K562 (cell line): ENCODE measurements at regions not wholly inside any gene's neighbourhood (a gene's known extent, or its start where the extent isn't known, plus 50 kb on each side); places are given as distances from the start of the nearest gene placed in this dataset.
A peak's percentile ranks its signal among the peaks of the same experiment; 100 is the strongest.

Experiments used
- ATAC-seq: fragments of 200-7000 bp; cut with Tn5 transposase; 3 replicates; pipeline ENCODE4 v1.9.1; 2020; ENCODE audit warnings: moderate library complexity
- BruUV-seq: library from RNA; stranded (reverse); fragments of 400-500 nt; replicated peaks from 2 replicates; lab custom pipeline; 2021; lab: Mats Ljungman, UMichigan
- CTCF ChIA-PET: fragments of 300-600 bp; formaldehyde crosslinking; extraction: SDS; loops from one replicate; lab custom pipeline; 2021; ENCODE audit warnings: low intra/inter-chr PET ratio; lab: Yijun Ruan, JAX
- POLR2A ChIA-PET: fragments of 300-600, 350-650 bp; sonication (Branson Sonifier 250); formaldehyde crosslinking; extraction: SDS; loops from one replicate; lab custom pipeline; 2021; ENCODE audit warnings: antibody characterized with exemption, inconsistent platforms; lab: Yijun Ruan, JAX
- DNase-seq, 4 experiments: peaks; one replicate each; pipeline versions ENCODE4 v3.0.0 to v3.0.0-alpha.2; 2011 to 2018; ENCODE audit warnings: low spot score in 3 of 4, mixed read lengths in 3 of 4; ENCODE audit errors: extremely low read depth in 1 of 4
- FAIRE-seq: peaks from 2 replicates; lab custom pipeline; 2011; peaks lifted over from hg19 to GRCh38; lab: Jason Lieb, UNC
- H2AFZ ChIP-seq: 2 replicates; pipeline ENCODE4 v1.6.0; 2011; ENCODE audit warnings: low read depth, low read length, control low read depth, inconsistent platforms
- H3K27ac ChIP-seq: fragments of 200-600 bp; 3 replicates; pipeline ENCODE4 v1.8.0; 2011; ENCODE audit warnings: low read depth, mild to moderate bottlenecking, control low read depth, inconsistent platforms, low read length, moderate library complexity, mixed read lengths; ENCODE audit errors: extremely low read depth
- H3K27me3 ChIP-seq, 2 experiments: fragments of 300-600 bp in 1 of 2; 2 replicates in 1 of 2; 3 replicates in 1 of 2; pipeline versions ENCODE4 v1.6.0 to v1.8.0; 2011; ENCODE audit warnings: inconsistent platforms in 2 of 2, low read length in 2 of 2, mild to moderate bottlenecking in 1 of 2, mixed read lengths in 1 of 2, moderate library complexity in 1 of 2; ENCODE audit not compliant: control insufficient read depth in 2 of 2, insufficient read depth in 2 of 2
- H3K36me3 ChIP-seq: fragments of 300-600 bp; 3 replicates; pipeline ENCODE4 v1.8.0; 2011; ENCODE audit warnings: mild to moderate bottlenecking, low read length, inconsistent platforms; ENCODE audit not compliant: control insufficient read depth, insufficient read depth
- H3K4me1 ChIP-seq, 2 experiments: fragments of 200-600 bp in 1 of 2; replicated peaks in 1 of 2; 2 replicates in 1 of 2; 3 replicates in 1 of 2; pipeline versions ENCODE4 v1.5.1 to v1.8.0; 2011; ENCODE audit warnings: inconsistent platforms in 2 of 2, low read length in 2 of 2, mild to moderate bottlenecking in 1 of 2, mixed read lengths in 1 of 2, moderate library complexity in 1 of 2; ENCODE audit not compliant: control insufficient read depth in 2 of 2, insufficient read depth in 2 of 2
- H3K4me2 ChIP-seq: 2 replicates; pipeline ENCODE4 v1.6.1; 2011; ENCODE audit warnings: low read length, control low read depth, inconsistent platforms, mixed read lengths; ENCODE audit not compliant: insufficient read depth
- H3K4me3 ChIP-seq: fragments of 200-600 bp; sonication (generic), shearing (Covaris generic); 2 replicates; pipeline ENCODE4 v1.5.1; 2016; ENCODE audit warnings: control low read depth, inconsistent platforms
- H3K79me2 ChIP-seq: fragments of 200-600 bp; 3 replicates; pipeline ENCODE4 v1.8.0; 2011; ENCODE audit warnings: low read length, inconsistent platforms; ENCODE audit not compliant: control insufficient read depth, insufficient read depth
- H3K9ac ChIP-seq, 2 experiments: 2 replicates each; pipeline versions ENCODE4 v1.6.0 to v1.6.1; 2011; ENCODE audit warnings: low read depth in 2 of 2, low read length in 2 of 2, control low read depth in 1 of 2, inconsistent platforms in 1 of 2, mild to moderate bottlenecking in 1 of 2, mixed read lengths in 1 of 2; ENCODE audit not compliant: insufficient read depth in 1 of 2
- H3K9me1 ChIP-seq: one replicate; pipeline ENCODE4 v1.6.0; 2011; ENCODE audit warnings: inconsistent platforms, mild to moderate bottlenecking, low read length, moderate library complexity; ENCODE audit not compliant: control insufficient read depth, insufficient read depth
- H3K9me3 ChIP-seq: replicated peaks from 2 replicates; pipeline ENCODE4 v1.5.1; 2011; ENCODE audit warnings: low read depth, low read length, inconsistent platforms; ENCODE audit not compliant: control insufficient read depth, insufficient read depth
- H4K20me1 ChIP-seq: replicated peaks from 2 replicates; pipeline ENCODE4 v1.6.1; 2011; ENCODE audit warnings: low read length, inconsistent platforms, mixed read lengths; ENCODE audit not compliant: control insufficient read depth, insufficient read depth
- C11orf30 ChIP-seq: fragments of 450-650 bp; IDR thresholded peaks from 2 replicates; pipeline ENCODE4 v1.6.1; 2016; ENCODE audit warnings: low read depth, mild to moderate bottlenecking
- CEBPG ChIP-seq, 3 experiments: fragments of 200-800 bp in 1 of 3; sonication (Bioruptor generic) in 1 of 3; sonication (generic) in 1 of 3; formaldehyde crosslinking in 1 of 3; IDR thresholded peaks in 2 of 3; conservative IDR thresholded peaks in 1 of 3; 2 replicates each; pipeline versions ENCODE4 v1.6.1 to v1.8.0; 2016 to 2022; ENCODE audit warnings: missing compliant biosample characterization in 2 of 3, missing genetic modification characterization in 2 of 3, mild to moderate bottlenecking in 1 of 3, missing genetic modification reagents in 1 of 3
- JUNB ChIP-seq: fragments of 450-650 bp; formaldehyde crosslinking; conservative IDR thresholded peaks from 2 replicates; pipeline ENCODE4 v1.4.0; 2020; ENCODE audit warnings: mild to moderate bottlenecking
- MAFF ChIP-seq: IDR thresholded peaks from 2 replicates; pipeline ENCODE4 v1.6.1; 2012; ENCODE audit warnings: low read length, improper control_type of control experiment
- MAFG ChIP-seq: fragments of 450-650 bp; conservative IDR thresholded peaks from 2 replicates; pipeline ENCODE4 v1.6.1; 2016; ENCODE audit warnings: missing genetic modification characterization, missing compliant biosample characterization
- MAFK ChIP-seq: IDR thresholded peaks from 2 replicates; pipeline ENCODE4 v1.6.1; 2011; ENCODE audit warnings: low read length, improper control_type of control experiment
- MEIS2 ChIP-seq: fragments of 450-650 bp; IDR thresholded peaks from 2 replicates; pipeline ENCODE4 v1.6.1; 2014; ENCODE audit warnings: mild to moderate bottlenecking; ENCODE audit not compliant: partially characterized antibody
- MXI1 ChIP-seq: IDR thresholded peaks from 2 replicates; pipeline ENCODE4 v1.6.1; 2011; ENCODE audit warnings: low read depth, mild to moderate bottlenecking, improper control_type of control experiment, low read length
- NFE2 ChIP-seq: IDR thresholded peaks from 2 replicates; pipeline ENCODE4 v1.6.1; 2014; ENCODE audit warnings: antibody characterized with exemption, low read depth
- NR4A1 ChIP-seq, 2 experiments: fragments of 250-450 bp in 1 of 2; fragments of 450-650 bp in 1 of 2; sonication (Bioruptor Pico) in 1 of 2; IDR thresholded peaks; 2 replicates each; pipeline versions ENCODE4 v1.4.0 to v1.6.1; 2016 to 2020; ENCODE audit warnings: mild to moderate bottlenecking in 2 of 2, missing compliant biosample characterization in 1 of 2, missing genetic modification characterization in 1 of 2, moderate library complexity in 1 of 2
- SMARCA5 ChIP-seq: fragments of 450-650 bp; IDR thresholded peaks from 2 replicates; pipeline ENCODE4 v1.6.1; 2016
- ZNF57 ChIP-seq: fragments of 450-650 bp; formaldehyde crosslinking; IDR thresholded peaks from 2 replicates; pipeline ENCODE4 v1.4.0; 2020; ENCODE audit warnings: mild to moderate bottlenecking, moderate library complexity
- WGBS: fragments of 100-300 bp; shearing (Covaris generic); methylation state at CpG from one replicate; pipeline ENCODE4 v1.1.6; 2016; ENCODE audit warnings: low coverage, mixed read lengths; ENCODE audit not compliant: insufficient coverage; ENCODE audit errors: missing lambda C conversion rate; 5-methylcytosine and 5-hydroxymethylcytosine counted together
- in situ Hi-C: fragments of 300-500 bp; cut with MboI; formaldehyde crosslinking; loops from 4 replicates; pipeline ENCODE4 v1.15.0; 2018; ENCODE audit warnings: inconsistent platforms, mixed read lengths
- intact Hi-C: fragments of 100-400 bp; cut with micrococcal nuclease; formaldehyde crosslinking; loops from 2 replicates; pipeline ENCODE4 v1.14.2; 2022
- TF ChIP-seq, protein P1 (sequence below): sonication (generic); IDR thresholded peaks from 2 replicates; pipeline ENCODE4 v1.6.1; 2016
- TF ChIP-seq, protein P2 (sequence below), 2 experiments: fragments of 250-450 bp in 1 of 2; fragments of 450-650 bp in 1 of 2; sonication (Bioruptor Pico) in 1 of 2; IDR thresholded peaks; 2 replicates each; pipeline versions ENCODE4 v1.6.1 to v1.8.0; 2016 to 2021; ENCODE audit warnings: mild to moderate bottlenecking in 2 of 2, moderate library complexity in 2 of 2, missing compliant biosample characterization in 1 of 2, missing genetic modification characterization in 1 of 2
- TF ChIP-seq, protein P3 (sequence below): fragments of 250-450 bp; sonication (Bioruptor Pico); IDR thresholded peaks from 2 replicates; pipeline ENCODE4 v1.4.0; 2020

DNA sequence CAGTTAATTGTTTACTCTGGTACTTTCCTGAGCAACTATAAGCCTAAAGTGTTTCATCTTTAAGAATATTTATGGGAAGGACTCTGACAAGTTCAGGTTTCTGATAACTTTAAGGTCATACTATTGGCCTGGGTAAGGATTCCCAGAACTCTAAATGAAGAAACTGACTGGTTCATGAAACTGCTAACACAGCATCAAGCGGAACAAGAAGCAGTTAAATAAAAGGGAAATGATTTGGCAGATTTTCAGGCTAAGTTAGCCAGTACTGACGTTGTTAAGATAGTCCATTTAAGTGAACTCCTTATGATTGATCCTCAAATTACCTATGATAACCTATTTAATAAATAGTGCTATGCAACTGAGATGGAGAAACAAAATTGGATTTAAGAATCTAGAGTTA, 101.6 kb upstream of the CES5A start:
- no peak for DNase-seq
- H2AFZ ChIP-seq: no peak overlapping the region
- no TSS peak for BruUV-seq
- TF ChIP-seq SMARCA5 (no peak), JUNB (no peak), NFE2 (peak; percentile 89), C11orf30 (peak; percentile 81; the same call in 1 of the 2 replicates), MXI1 (no peak), MAFF (peak; percentile 40; the same call in 1 of the 2 replicates), MAFK (peak; percentile 47; the same call in 1 of the 2 replicates), NR4A1 (CRISPR knock-in tag; IDR thresholded peaks at IDR 0.05) (no peak), NR4A1 (tag; IDR thresholded peaks at IDR 0.05) (no peak), CEBPG (CRISPR knock-in tag; IDR thresholded peaks at IDR 0.05) (no peak), CEBPG (tag; conservative IDR thresholded peaks at IDR 0.05 in 1 of 2, IDR thresholded peaks at IDR 0.05 in 1 of 2) (no peak), MAFG (tag) (peak; percentile 34; the same call in 1 of the 2 replicates), MEIS2 (peak; percentile 18), ZNF57 (CRISPR knock-in tag) (no peak)
- TF ChIP-seq, protein P1, sequence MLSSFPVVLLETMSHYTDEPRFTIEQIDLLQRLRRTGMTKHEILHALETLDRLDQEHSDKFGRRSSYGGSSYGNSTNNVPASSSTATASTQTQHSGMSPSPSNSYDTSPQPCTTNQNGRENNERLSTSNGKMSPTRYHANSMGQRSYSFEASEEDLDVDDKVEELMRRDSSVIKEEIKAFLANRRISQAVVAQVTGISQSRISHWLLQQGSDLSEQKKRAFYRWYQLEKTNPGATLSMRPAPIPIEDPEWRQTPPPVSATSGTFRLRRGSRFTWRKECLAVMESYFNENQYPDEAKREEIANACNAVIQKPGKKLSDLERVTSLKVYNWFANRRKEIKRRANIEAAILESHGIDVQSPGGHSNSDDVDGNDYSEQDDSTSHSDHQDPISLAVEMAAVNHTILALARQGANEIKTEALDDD: peak; percentile 81
- TF ChIP-seq, protein P2, sequence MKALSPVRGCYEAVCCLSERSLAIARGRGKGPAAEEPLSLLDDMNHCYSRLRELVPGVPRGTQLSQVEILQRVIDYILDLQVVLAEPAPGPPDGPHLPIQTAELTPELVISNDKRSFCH (CRISPR knock-in tag; IDR thresholded peaks at IDR 0.05): no peak
- TF ChIP-seq, protein P2 (tag; IDR thresholded peaks at IDR 0.05): no peak
- TF ChIP-seq, protein P3, sequence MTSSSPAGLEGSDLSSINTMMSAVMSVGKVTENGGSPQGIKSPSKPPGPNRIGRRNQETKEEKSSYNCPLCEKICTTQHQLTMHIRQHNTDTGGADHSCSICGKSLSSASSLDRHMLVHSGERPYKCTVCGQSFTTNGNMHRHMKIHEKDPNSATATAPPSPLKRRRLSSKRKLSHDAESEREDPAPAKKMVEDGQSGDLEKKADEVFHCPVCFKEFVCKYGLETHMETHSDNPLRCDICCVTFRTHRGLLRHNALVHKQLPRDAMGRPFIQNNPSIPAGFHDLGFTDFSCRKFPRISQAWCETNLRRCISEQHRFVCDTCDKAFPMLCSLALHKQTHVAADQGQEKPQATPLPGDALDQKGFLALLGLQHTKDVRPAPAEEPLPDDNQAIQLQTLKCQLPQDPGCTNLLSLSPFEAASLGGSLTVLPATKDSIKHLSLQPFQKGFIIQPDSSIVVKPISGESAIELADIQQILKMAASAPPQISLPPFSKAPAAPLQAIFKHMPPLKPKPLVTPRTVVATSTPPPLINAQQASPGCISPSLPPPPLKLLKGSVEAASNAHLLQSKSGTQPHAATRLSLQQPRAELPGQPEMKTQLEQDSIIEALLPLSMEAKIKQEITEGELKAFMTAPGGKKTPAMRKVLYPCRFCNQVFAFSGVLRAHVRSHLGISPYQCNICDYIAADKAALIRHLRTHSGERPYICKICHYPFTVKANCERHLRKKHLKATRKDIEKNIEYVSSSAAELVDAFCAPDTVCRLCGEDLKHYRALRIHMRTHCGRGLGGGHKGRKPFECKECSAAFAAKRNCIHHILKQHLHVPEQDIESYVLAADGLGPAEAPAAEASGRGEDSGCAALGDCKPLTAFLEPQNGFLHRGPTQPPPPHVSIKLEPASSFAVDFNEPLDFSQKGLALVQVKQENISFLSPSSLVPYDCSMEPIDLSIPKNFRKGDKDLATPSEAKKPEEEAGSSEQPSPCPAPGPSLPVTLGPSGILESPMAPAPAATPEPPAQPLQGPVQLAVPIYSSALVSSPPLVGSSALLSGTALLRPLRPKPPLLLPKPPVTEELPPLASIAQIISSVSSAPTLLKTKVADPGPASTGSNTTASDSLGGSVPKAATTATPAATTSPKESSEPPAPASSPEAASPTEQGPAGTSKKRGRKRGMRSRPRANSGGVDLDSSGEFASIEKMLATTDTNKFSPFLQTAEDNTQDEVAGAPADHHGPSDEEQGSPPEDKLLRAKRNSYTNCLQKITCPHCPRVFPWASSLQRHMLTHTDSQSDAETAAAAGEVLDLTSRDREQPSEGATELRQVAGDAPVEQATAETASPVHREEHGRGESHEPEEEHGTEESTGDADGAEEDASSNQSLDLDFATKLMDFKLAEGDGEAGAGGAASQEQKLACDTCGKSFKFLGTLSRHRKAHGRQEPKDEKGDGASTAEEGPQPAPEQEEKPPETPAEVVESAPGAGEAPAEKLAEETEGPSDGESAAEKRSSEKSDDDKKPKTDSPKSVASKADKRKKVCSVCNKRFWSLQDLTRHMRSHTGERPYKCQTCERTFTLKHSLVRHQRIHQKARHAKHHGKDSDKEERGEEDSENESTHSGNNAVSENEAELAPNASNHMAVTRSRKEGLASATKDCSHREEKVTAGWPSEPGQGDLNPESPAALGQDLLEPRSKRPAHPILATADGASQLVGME (CRISPR knock-in tag): no peak
- TF ChIP-seq, all 486 proteins: peak for 7
- Histone ChIP-seq H3K4me3 (no peak overlapping the region), H3K4me2 (no peak overlapping the region), H3K36me3 (no peaks in the 10 kb centered on the region), H3K9me3 (no peaks in the 10 kb centered on the region), H3K4me1 (no peaks in the 10 kb centered on the region; a peak in 1 of 5 replicates), H3K9ac (no peak overlapping the region), H3K27ac (no peak overlapping the region), H4K20me1 (no peaks in the 10 kb centered on the region), H3K79me2 (no peaks in the 10 kb centered on the region), H3K27me3 (no peaks in the 10 kb centered on the region), H3K9me1 (no peaks in the 10 kb centered on the region)
- 0% methylated on average over 2 of the region's 2 CpGs for WGBS
- FAIRE-seq (no peak), ATAC-seq (no peak)
- POLR2A ChIA-PET: no interaction called here
- CTCF ChIA-PET: no interaction called here
- in situ Hi-C loops (no loop called here), intact Hi-C loops (no loop called here)
